Mesenchymal stem cell (in vitro differentiated cells and primary cell): ENCODE measurements at regions not wholly inside any gene's neighbourhood (a gene's known extent, or its start where the extent isn't known, plus 50 kb on each side); places are given as distances from the start of the nearest gene placed in this dataset.

ENCODE experiments used
- DNase-seq: peaks from one replicate; pipeline ENCODE4 v3.0.0-alpha.2; 2013
- H2AFZ ChIP-seq: one replicate; pipeline ENCODE4 v1.6.1; 2013; ENCODE audit warnings: low read depth, mild to moderate bottlenecking, control low read depth, inconsistent platforms, low read length, moderate library complexity
- H2AK5ac ChIP-seq: 2 replicates; pipeline ENCODE4 v1.6.1; 2013; ENCODE audit warnings: low read length, moderate library complexity, mild to moderate bottlenecking, inconsistent platforms; ENCODE audit not compliant: severe bottlenecking
- H2BK120ac ChIP-seq: one replicate; pipeline ENCODE4 v1.6.1; 2013; ENCODE audit warnings: low read depth, mild to moderate bottlenecking, inconsistent platforms, low read length, moderate library complexity
- H2BK12ac ChIP-seq, 2 experiments: one replicate each; pipeline ENCODE4 v1.6.1; 2013; ENCODE audit warnings: inconsistent platforms in 2 of 2, low read length in 2 of 2, mild to moderate bottlenecking in 2 of 2, moderate library complexity in 2 of 2, control low read depth in 1 of 2
- H2BK15ac ChIP-seq: one replicate; pipeline ENCODE4 v1.6.1; 2013; ENCODE audit warnings: mild to moderate bottlenecking, low read depth, inconsistent platforms; ENCODE audit not compliant: poor library complexity, severe bottlenecking
- H2BK5ac ChIP-seq: 2 replicates; pipeline ENCODE4 v1.6.1; 2013; ENCODE audit warnings: low read depth, mild to moderate bottlenecking, low read length, control low read depth, inconsistent platforms; ENCODE audit not compliant: poor library complexity, severe bottlenecking
- H3K14ac ChIP-seq, 2 experiments: one replicate each; pipeline ENCODE4 v1.6.1; 2013; ENCODE audit warnings: inconsistent platforms in 2 of 2, low read length in 2 of 2, control low read depth in 1 of 2, mild to moderate bottlenecking in 1 of 2, moderate library complexity in 1 of 2
- H3K18ac ChIP-seq, 2 experiments: one replicate each; pipeline ENCODE4 v1.6.1; 2013; ENCODE audit warnings: inconsistent platforms in 2 of 2, low read length in 2 of 2, control low read depth in 1 of 2, low read depth in 1 of 2, mild to moderate bottlenecking in 1 of 2
- H3K23ac ChIP-seq, 2 experiments: one replicate each; pipeline ENCODE4 v1.6.1; 2013; ENCODE audit warnings: inconsistent platforms in 2 of 2, low read length in 2 of 2, mild to moderate bottlenecking in 2 of 2, moderate library complexity in 2 of 2, control low read depth in 1 of 2
- H3K27ac ChIP-seq: 2 replicates; pipeline ENCODE4 v1.5.1; 2013; ENCODE audit warnings: mild to moderate bottlenecking, moderate library complexity, low read length, control low read depth, inconsistent platforms; ENCODE audit not compliant: poor library complexity, severe bottlenecking
- H3K27me3 ChIP-seq, 2 experiments: 2 replicates each; pipeline versions ENCODE4 v1.6.1 to v1.7.0; 2013; ENCODE audit warnings: low read length in 2 of 2, mild to moderate bottlenecking in 2 of 2, moderate library complexity in 2 of 2, control low read depth in 1 of 2, inconsistent platforms in 1 of 2; ENCODE audit not compliant: control insufficient read depth in 1 of 2, insufficient read depth in 1 of 2
- H3K36me3 ChIP-seq, 2 experiments: 2 replicates each; pipeline versions ENCODE4 v1.6.1 to v1.7.0; 2013; ENCODE audit warnings: low read length in 2 of 2, control low read depth in 1 of 2, inconsistent platforms in 1 of 2, low read depth in 1 of 2, mild to moderate bottlenecking in 1 of 2; ENCODE audit not compliant: insufficient read depth in 2 of 2, control insufficient read depth in 1 of 2
- H3K4ac ChIP-seq, 2 experiments: one replicate each; pipeline ENCODE4 v1.6.1; 2013; ENCODE audit warnings: inconsistent platforms in 2 of 2, low read length in 2 of 2, mild to moderate bottlenecking in 2 of 2, moderate library complexity in 2 of 2, control low read depth in 1 of 2, low read depth in 1 of 2
- H3K4me1 ChIP-seq: 2 replicates; pipeline ENCODE4 v1.6.1; 2013; ENCODE audit warnings: low read depth, low read length, control low read depth; ENCODE audit not compliant: control insufficient read depth, insufficient read depth
- H3K4me2 ChIP-seq: 2 replicates; pipeline ENCODE4 v1.6.1; 2013; ENCODE audit warnings: low read length, mild to moderate bottlenecking, inconsistent platforms; ENCODE audit not compliant: poor library complexity, severe bottlenecking
- H3K4me3 ChIP-seq, 2 experiments: 2 replicates each; pipeline versions ENCODE4 v1.5.1 to v1.7.0; 2013; ENCODE audit warnings: low read length in 2 of 2, mild to moderate bottlenecking in 2 of 2, control low read depth in 1 of 2, low read depth in 1 of 2; ENCODE audit not compliant: insufficient read depth in 1 of 2
- H3K79me1 ChIP-seq: replicated peaks from 2 replicates; pipeline ENCODE4 v1.6.1; 2013; ENCODE audit warnings: mild to moderate bottlenecking, control low read depth, low read length, inconsistent platforms; ENCODE audit not compliant: poor library complexity, severe bottlenecking
- H3K9ac ChIP-seq: 2 replicates; pipeline ENCODE4 v1.7.0; 2013; ENCODE audit warnings: mild to moderate bottlenecking, low read length, moderate library complexity
- H3K9me3 ChIP-seq: 2 replicates; pipeline ENCODE4 v1.7.0; 2013; ENCODE audit warnings: mild to moderate bottlenecking, low read length; ENCODE audit not compliant: control insufficient read depth
- H4K8ac ChIP-seq: one replicate; pipeline ENCODE4 v1.6.1; 2013; ENCODE audit warnings: inconsistent platforms, mild to moderate bottlenecking, low read length, moderate library complexity
- H4K91ac ChIP-seq: one replicate; pipeline ENCODE4 v1.6.1; 2013; ENCODE audit warnings: mild to moderate bottlenecking, low read length, inconsistent platforms
- WGBS: methylation state at CpG from one replicate; pipeline ENCODE4 v1.1.7; 2013; ENCODE audit warnings: mixed read lengths; 5-methylcytosine and 5-hydroxymethylcytosine counted together

DNA sequence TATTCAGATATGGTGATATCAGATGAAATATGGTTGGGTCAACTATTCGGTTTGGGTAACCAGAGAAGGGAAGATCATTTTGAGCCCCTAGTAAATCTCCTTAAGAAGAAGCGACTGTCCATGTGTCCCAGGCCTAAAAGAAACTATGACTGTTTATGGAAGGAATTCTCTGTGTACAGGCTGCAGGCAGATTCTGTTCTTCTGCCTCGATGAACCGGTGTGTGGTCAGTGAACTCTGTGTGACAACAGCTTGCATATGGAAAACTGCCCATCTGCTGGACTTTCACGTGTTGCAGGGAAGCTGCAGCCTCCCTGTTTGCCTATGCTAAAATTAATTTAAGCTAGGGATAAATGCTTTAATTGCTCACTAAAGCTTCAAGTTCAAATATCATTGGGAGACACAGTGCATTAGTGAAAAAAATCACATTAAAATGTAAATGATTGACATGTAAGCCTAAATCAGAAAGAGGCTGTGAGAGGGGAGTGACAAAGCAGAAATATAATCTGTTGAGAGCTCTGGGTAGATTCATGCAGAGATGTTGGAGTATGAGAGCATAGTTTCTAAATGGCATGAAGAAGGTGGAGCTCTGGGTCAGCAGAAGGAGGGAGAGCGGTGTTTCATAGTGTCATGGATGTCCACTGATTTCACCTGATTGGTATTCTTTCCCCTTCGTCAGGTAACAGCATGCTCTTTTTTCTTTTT, 65.4 kb upstream of the PFN2 start:
- Histone ChIP-seq H3K27ac (no peak overlapping the region), H2BK12ac (no peak overlapping the region), H4K8ac (no peak overlapping the region), H2AK5ac (no peak overlapping the region), H2BK15ac (no peak overlapping the region), H2BK5ac (no peak overlapping the region), H3K4me2 (no peak overlapping the region), H3K4me1 (no peaks in the 10 kb centered on the region), H2AFZ (no peak overlapping the region), H3K9me3 (peaks cover 11% of the 10 kb centered on the region), H3K23ac (no peak overlapping the region), H3K27me3 (peaks cover 4 to 10% of the 10 kb centered on the region in 2 experiments), H3K36me3 (no peaks in the 10 kb centered on the region), H3K79me1 (no peaks in the 10 kb centered on the region), H3K14ac (no peak overlapping the region), H2BK120ac (no peak overlapping the region), H4K91ac (no peak overlapping the region), H3K18ac (no peak overlapping the region), H3K4ac (no peak overlapping the region), H3K4me3 (no peak overlapping the region), H3K9ac (no peak overlapping the region)
- WGBS, result 79% methylated on average over 7 of the region's 7 CpGs
- peak; percentile 54 for DNase-seq

DNA sequence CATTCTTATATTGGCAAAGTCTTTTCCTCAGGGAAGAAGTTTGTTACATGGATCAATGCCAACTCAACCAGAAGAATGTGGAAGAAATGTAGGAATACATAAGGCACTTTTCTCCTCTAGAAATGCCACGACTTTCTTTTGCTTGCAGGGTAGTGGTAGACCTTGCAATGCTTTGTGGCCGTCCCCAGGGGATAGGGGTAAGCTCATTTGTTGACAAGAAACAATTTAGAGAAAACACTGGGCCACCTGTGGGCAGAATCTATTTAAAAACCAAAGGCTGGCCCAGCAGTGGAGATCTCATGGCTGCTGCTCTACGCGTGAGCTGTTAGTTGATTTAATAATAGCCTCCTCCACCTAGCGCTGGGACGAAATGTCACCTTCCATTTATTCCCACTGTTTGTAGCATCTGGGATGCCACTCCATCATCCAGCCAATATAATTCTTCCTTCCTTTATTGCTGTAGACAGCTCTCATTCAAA, 64.6 kb upstream of the PFN2 start:
- Histone ChIP-seq H4K8ac (no peak overlapping the region), H3K14ac (no peak overlapping the region), H3K18ac (no peak overlapping the region), H3K9ac (no peak overlapping the region), H2AFZ (no peak overlapping the region), H3K36me3 (no peaks in the 10 kb centered on the region), H3K4me2 (no peak overlapping the region), H3K27me3 (peaks cover 4 to 10% of the 10 kb centered on the region in 2 experiments), H3K4me1 (no peaks in the 10 kb centered on the region), H2BK120ac (no peak overlapping the region), H3K79me1 (no peaks in the 10 kb centered on the region), H3K9me3 (peaks cover 3% of the 10 kb centered on the region), H4K91ac (no peak overlapping the region), H2BK15ac (no peak overlapping the region), H2AK5ac (no peak overlapping the region), H3K4me3 (no peak overlapping the region), H3K23ac (no peak overlapping the region), H2BK12ac (no peak overlapping the region), H3K4ac (no peak overlapping the region), H2BK5ac (no peak overlapping the region), H3K27ac (no peak overlapping the region)
- WGBS, result 78% methylated on average over 6 of the region's 6 CpGs
- DNase-seq, result no peak

DNA sequence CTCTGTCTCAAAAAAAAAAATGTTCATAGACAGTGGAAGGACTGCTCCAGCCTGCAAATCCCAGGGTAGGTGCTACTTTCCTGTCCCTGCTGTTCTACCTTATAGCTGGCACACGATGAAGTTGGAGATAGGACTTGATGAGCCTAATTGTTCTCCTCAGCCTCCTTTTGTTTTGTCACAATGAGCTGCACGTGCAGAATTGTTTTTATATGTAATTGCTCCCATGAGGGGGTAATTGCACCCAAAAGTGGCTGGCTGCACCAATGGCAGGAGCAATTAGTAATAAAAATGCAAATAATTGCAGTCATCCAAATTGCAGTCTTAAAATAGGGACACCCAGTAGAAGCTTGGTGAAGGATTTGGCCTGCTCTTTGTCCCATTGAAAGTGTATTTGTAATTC, 63.0 kb upstream of the PFN2 start:
- H2BK5ac ChIP-seq, result no peak overlapping the region
- H2AK5ac ChIP-seq, result no peak overlapping the region
- H4K8ac ChIP-seq, result no peak overlapping the region
- no peak overlapping the region for H2BK120ac ChIP-seq
- H2BK12ac ChIP-seq, result no peak overlapping the region
- H2AFZ ChIP-seq, result no peak overlapping the region
- H3K4me3 ChIP-seq, result no peak overlapping the region
- no peaks in the 10 kb centered on the region for H3K79me1 ChIP-seq
- no peaks in the 10 kb centered on the region for H3K36me3 ChIP-seq
- no peak overlapping the region for H3K23ac ChIP-seq
- no peak overlapping the region for H3K14ac ChIP-seq
- no peak overlapping the region for H3K18ac ChIP-seq
- 60% methylated on average over 2 of the region's 2 CpGs for WGBS
- peaks cover 4 to 10% of the 10 kb centered on the region in 2 experiments for H3K27me3 ChIP-seq
- no peak overlapping the region for H3K4me2 ChIP-seq
- H3K4ac ChIP-seq, result no peak overlapping the region
- H4K91ac ChIP-seq, result no peak overlapping the region
- H3K9ac ChIP-seq, result no peak overlapping the region
- DNase-seq, result no peak
- H3K27ac ChIP-seq, result no peak overlapping the region
- H3K4me1 ChIP-seq, result no peaks in the 10 kb centered on the region
- no peak overlapping the region for H2BK15ac ChIP-seq
- H3K9me3 ChIP-seq, result no peaks in the 10 kb centered on the region

DNA sequence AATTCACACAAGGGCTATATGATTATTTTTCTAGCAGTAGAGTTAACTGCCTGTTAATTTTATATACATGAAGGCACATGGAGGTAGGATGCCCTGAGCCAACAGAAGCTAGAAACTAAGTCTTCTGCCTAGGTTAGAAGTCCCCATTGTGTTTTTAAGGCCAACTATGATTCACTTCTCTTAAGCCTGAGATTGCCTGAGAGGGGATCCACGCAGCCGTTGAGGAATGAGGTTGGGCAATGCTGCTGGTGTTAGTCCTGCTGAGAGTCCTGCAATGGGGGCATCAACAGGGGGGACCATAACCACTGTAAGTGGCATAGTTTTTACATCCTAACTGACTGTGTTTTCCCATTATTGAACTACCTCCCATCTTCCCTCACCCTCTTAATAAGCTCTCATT, 60.1 kb upstream of the PFN2 start:
- no peaks in the 10 kb centered on the region for H3K4me1 ChIP-seq
- no peak overlapping the region for H2AFZ ChIP-seq
- no peak overlapping the region for H2BK12ac ChIP-seq

More for the DNA sequence above, 60.1 kb upstream of the PFN2 start:
- Histone ChIP-seq H2BK5ac (no peak overlapping the region), H2BK120ac (no peak overlapping the region), H3K9me3 (no peaks in the 10 kb centered on the region), H2AK5ac (no peak overlapping the region), H4K91ac (no peak overlapping the region), H3K36me3 (no peaks in the 10 kb centered on the region), H3K9ac (no peak overlapping the region), H3K23ac (no peak overlapping the region), H3K27me3 (peaks cover 4 to 5% of the 10 kb centered on the region in 2 experiments), H3K4me2 (no peak overlapping the region), H4K8ac (no peak overlapping the region), H3K4ac (no peak overlapping the region), H2BK15ac (no peak overlapping the region), H3K27ac (no peak overlapping the region), H3K4me3 (no peak overlapping the region), H3K14ac (no peak overlapping the region), H3K18ac (no peak overlapping the region), H3K79me1 (no peaks in the 10 kb centered on the region)
- DNase-seq, result no peak
- 77% methylated on average over 2 of the region's 2 CpGs for WGBS
